ENCODE measurements at regions not wholly inside any gene's neighbourhood (a gene's known extent, or its start where the extent isn't known, plus 50 kb on each side); places are given as distances from the start of the nearest gene placed in this dataset.
"Not testable (repeated sequence)": the region's sequence is repeated elsewhere in the genome, so short reads cannot be mapped to it uniquely, and the experiment has no call there.

DNA sequence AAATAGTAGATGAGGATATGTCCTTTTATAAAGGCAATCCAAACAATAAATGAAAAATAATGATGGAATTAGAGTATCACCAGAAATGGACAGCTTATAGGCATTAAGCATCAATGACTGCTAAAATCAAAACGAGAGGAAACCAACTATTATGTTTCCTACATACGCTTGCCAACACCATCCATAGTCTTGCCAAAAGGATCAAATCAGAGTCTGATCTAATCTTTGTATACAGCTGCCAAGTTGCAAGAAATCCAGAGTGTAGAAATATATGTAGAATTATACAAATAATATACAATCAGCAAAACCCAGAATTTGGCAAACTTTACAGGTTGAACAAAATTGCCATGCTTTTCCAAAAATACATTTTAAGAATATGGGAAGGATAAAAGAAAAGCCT is 1661.6 kb downstream of the SLITRK1 start:
- Histone ChIP-seq H3K9ac (ENCODE audit: low read length in 2 of 2) (no peak overlapping the region), H3K4me3 (ENCODE audit: low read length in 2 of 2) (no peak overlapping the region), H3K36me3 (ENCODE audit: control insufficient read depth in 2 of 2, insufficient read depth in 2 of 2, low read length in 2 of 2) (no peaks in the 10 kb centered on the region), H3K4me1 (ENCODE audit: control insufficient read depth, insufficient read depth, low read length) (no peaks in the 10 kb centered on the region), H3K9me3 (ENCODE audit: control insufficient read depth in 2 of 2, low read length in 2 of 2) (peaks cover under 1 to 4% of the 10 kb centered on the region in 2 donors), H3K27me3 (ENCODE audit: control insufficient read depth in 1 of 2, insufficient read depth in 2 of 2, low read length in 2 of 2) (no peaks in the 10 kb centered on the region), H3K27ac (ENCODE audit: low read length) (no peak overlapping the region)

DNA sequence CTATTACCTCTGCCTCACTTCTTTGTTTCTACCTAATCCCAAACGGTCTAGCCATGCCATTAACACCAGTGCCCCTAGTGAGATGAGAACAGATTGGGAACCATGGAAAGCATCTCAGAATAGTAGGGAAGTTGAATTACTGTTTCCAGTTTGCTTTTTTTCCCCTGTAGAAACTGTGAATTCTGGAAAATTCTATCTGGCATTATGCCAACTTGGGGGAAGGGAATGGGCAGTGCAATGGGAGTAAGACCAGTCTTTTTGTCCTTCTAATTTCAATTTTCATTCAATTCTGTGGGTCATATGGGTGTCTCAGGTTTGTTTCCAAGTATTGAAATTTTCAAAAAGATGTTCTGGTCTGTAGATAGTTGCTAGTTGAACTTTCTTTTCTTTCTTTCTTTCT is 1666.1 kb downstream of the SLITRK1 start:
- H3K4me1 ChIP-seq (ENCODE audit: control insufficient read depth, insufficient read depth, low read length), result no peaks in the 10 kb centered on the region
- H3K36me3 ChIP-seq (ENCODE audit: control insufficient read depth in 2 of 2, insufficient read depth in 2 of 2, low read length in 2 of 2), result no peaks in the 10 kb centered on the region
- H3K9me3 ChIP-seq (ENCODE audit: control insufficient read depth in 2 of 2, low read length in 2 of 2), result peaks cover 7 to 8% of the 10 kb centered on the region in 2 donors
- H3K9ac ChIP-seq (ENCODE audit: low read length in 2 of 2), result no peak overlapping the region
- H3K27ac ChIP-seq (ENCODE audit: low read length), result no peak overlapping the region
- no peaks in the 10 kb centered on the region for H3K27me3 ChIP-seq (ENCODE audit: control insufficient read depth in 1 of 2, insufficient read depth in 2 of 2, low read length in 2 of 2)
- H3K4me3 ChIP-seq (ENCODE audit: low read length in 2 of 2), result no peak overlapping the region

DNA sequence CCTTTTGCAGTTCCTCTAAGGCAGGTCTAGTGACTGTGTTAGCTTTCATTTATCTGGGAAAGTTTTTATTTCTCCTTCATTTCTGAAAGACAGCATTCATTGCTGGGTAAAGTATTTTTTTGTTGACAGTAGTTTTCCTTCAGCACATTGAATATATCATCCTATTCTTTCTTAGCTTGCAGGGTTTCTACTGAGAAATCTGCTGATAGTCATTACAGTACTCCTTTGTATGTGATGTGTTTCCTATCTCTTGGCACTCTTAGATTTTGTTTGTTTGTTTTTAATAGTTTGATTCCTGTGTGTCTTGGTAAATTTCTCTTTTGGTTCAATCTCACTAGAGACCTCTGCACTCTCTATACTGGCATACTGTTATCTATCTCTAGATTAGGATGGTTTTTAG is 1667.9 kb downstream of the SLITRK1 start:
- no peak overlapping the region for H3K9ac ChIP-seq (ENCODE audit: low read length in 2 of 2)
- H3K36me3 ChIP-seq (ENCODE audit: control insufficient read depth in 2 of 2, insufficient read depth in 2 of 2, low read length in 2 of 2), result no peaks in the 10 kb centered on the region
- H3K4me1 ChIP-seq (ENCODE audit: control insufficient read depth, insufficient read depth, low read length), result no peaks in the 10 kb centered on the region
- H3K4me3 ChIP-seq (ENCODE audit: low read length in 2 of 2), result no peak overlapping the region
- peaks cover 7 to 8% of the 10 kb centered on the region in 2 donors for H3K9me3 ChIP-seq (ENCODE audit: control insufficient read depth in 2 of 2, low read length in 2 of 2)
- no peak overlapping the region for H3K27ac ChIP-seq (ENCODE audit: low read length)
- H3K27me3 ChIP-seq (ENCODE audit: control insufficient read depth in 1 of 2, insufficient read depth in 2 of 2, low read length in 2 of 2), result no peaks in the 10 kb centered on the region

DNA sequence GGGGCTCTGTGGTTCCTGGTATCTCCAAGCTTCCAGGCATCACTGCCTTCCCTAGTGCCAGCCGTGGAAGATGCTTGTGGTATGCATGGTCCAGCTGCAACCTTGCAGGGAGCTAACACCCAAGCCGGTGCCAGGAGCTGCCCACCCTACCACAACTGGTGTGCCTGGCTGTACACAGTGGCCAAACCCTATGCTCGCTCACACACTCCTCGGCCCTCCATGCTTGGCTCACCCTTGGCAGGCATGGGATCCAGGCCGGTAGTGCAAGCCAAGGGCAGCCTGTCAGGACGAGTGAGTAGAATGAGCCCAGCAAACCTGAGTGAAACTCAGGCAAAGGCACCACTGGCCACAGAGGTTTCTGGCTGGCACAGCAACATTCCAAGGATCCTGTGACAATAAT is 1676.0 kb downstream of the SLITRK1 start:
- no peak overlapping the region for H3K9ac ChIP-seq (ENCODE audit: low read length in 2 of 2)
- no peak overlapping the region for H3K27ac ChIP-seq (ENCODE audit: low read length)
- no peaks in the 10 kb centered on the region for H3K36me3 ChIP-seq (ENCODE audit: control insufficient read depth in 2 of 2, insufficient read depth in 2 of 2, low read length in 2 of 2)
- H3K27me3 ChIP-seq (ENCODE audit: control insufficient read depth in 1 of 2, insufficient read depth in 2 of 2, low read length in 2 of 2), result no peaks in the 10 kb centered on the region
- H3K9me3 ChIP-seq (ENCODE audit: control insufficient read depth in 2 of 2, low read length in 2 of 2), result no peaks in the 10 kb centered on the region
- no peaks in the 10 kb centered on the region for H3K4me1 ChIP-seq (ENCODE audit: control insufficient read depth, insufficient read depth, low read length)
- H3K4me3 ChIP-seq (ENCODE audit: low read length in 2 of 2), result no peak overlapping the region

DNA sequence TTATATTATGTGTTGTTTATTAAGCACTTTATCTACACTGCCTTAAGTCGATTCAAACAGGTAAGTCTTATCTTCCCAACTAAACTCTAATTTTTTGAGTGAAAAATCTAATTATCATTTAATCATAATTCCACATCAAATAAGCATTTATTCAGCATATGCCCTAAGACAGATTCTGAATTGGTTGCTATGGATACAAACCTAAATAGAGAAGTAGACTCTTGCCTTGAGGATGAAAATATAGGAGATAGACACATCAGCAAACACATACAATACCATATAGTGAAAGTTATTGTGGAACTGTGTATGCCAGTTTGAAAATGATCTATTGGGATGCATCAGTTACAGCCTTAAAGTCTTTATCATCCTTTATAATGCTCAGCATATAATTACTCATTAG is 1679.9 kb downstream of the SLITRK1 start:
- Histone ChIP-seq H3K27me3 (ENCODE audit: control insufficient read depth in 1 of 2, insufficient read depth in 2 of 2, low read length in 2 of 2) (no peaks in the 10 kb centered on the region), H3K9me3 (ENCODE audit: control insufficient read depth in 2 of 2, low read length in 2 of 2) (no peaks in the 10 kb centered on the region), H3K4me3 (ENCODE audit: low read length in 2 of 2) (no peak overlapping the region), H3K27ac (ENCODE audit: low read length) (no peak overlapping the region), H3K4me1 (ENCODE audit: control insufficient read depth, insufficient read depth, low read length) (no peaks in the 10 kb centered on the region), H3K36me3 (ENCODE audit: control insufficient read depth in 2 of 2, insufficient read depth in 2 of 2, low read length in 2 of 2) (no peaks in the 10 kb centered on the region), H3K9ac (ENCODE audit: low read length in 2 of 2) (no peak overlapping the region)

DNA sequence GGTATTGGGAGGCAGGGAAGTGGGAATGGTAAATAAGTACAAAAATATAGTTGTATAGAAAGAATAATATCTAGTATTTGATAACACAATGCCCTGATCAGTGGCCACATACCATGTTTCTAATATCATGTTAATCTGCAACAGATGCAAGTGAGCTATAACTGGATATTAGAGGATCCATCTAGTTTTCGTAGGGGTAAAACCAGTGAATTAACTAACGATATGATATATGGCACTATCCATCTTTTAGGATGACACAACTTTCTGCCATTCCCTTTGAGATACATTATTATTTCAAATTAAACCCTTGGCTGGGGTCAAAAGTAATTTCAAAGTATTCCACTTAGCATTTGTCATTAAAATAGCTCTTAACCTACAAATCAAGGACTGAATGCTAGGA is 1686.2 kb downstream of the SLITRK1 start:
- Histone ChIP-seq H3K4me3 (ENCODE audit: low read length in 2 of 2) (no peak overlapping the region), H3K36me3 (ENCODE audit: control insufficient read depth in 2 of 2, insufficient read depth in 2 of 2, low read length in 2 of 2) (no peaks in the 10 kb centered on the region), H3K9me3 (ENCODE audit: control insufficient read depth in 2 of 2, low read length in 2 of 2) (no peaks in the 10 kb centered on the region), H3K9ac (ENCODE audit: low read length in 2 of 2) (no peak overlapping the region), H3K27me3 (ENCODE audit: control insufficient read depth in 1 of 2, insufficient read depth in 2 of 2, low read length in 2 of 2) (no peaks in the 10 kb centered on the region), H3K4me1 (ENCODE audit: control insufficient read depth, insufficient read depth, low read length) (no peaks in the 10 kb centered on the region), H3K27ac (ENCODE audit: low read length) (no peak overlapping the region)

DNA sequence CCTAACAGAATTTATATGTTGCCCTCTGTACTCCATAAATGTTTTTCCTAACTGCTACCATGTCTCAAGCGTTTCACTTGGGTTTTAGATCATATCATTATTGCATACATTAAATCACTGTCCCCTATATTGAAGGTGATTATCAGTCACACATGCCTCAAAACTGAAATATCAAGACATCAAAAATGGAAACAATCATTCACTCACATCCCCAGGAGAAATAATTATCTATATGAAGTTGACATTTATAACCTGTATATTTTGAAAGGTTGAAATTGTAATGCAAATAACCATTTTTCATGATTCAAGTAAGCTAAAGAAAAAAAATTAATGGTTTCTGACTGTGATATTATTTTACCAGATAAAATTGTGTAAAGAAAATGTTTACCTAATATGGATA is 1695.0 kb downstream of the SLITRK1 start:
- Histone ChIP-seq H3K27me3 (ENCODE audit: control insufficient read depth in 1 of 2, insufficient read depth in 2 of 2, low read length in 2 of 2) (no peaks in the 10 kb centered on the region), H3K27ac (ENCODE audit: low read length) (no peak overlapping the region), H3K4me1 (ENCODE audit: control insufficient read depth, insufficient read depth, low read length) (no peaks in the 10 kb centered on the region), H3K4me3 (ENCODE audit: low read length in 2 of 2) (no peak overlapping the region), H3K9ac (ENCODE audit: low read length in 2 of 2) (no peak overlapping the region), H3K36me3 (ENCODE audit: control insufficient read depth in 2 of 2, insufficient read depth in 2 of 2, low read length in 2 of 2) (no peaks in the 10 kb centered on the region), H3K9me3 (ENCODE audit: control insufficient read depth in 2 of 2, low read length in 2 of 2) (no peaks in the 10 kb centered on the region)

DNA sequence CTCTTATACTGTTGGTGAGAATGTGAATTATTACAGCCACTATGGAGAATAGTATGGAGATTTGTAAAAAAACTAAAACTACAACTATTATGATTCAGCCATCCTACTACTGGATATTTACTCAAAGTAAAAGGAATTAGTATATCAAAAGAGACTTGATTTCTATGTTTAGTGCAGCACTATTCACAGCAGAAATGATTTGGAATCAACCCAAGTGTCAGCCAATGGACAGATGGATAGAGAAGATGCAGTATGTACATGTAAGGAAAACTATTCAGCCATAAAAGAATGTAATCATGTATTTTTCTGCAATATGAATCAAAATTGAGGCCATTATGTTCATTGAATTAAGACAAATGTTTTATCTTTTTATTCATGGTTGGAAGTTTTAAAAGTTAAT is 1705.5 kb downstream of the SLITRK1 start:
- no peaks in the 10 kb centered on the region for H3K27me3 ChIP-seq (ENCODE audit: control insufficient read depth in 1 of 2, insufficient read depth in 2 of 2, low read length in 2 of 2)
- H3K4me1 ChIP-seq (ENCODE audit: control insufficient read depth, insufficient read depth, low read length), result no peaks in the 10 kb centered on the region
- H3K9ac ChIP-seq (ENCODE audit: low read length in 2 of 2), result no peak overlapping the region
- H3K9me3 ChIP-seq (ENCODE audit: control insufficient read depth in 2 of 2, low read length in 2 of 2), result no peaks in the 10 kb centered on the region
- H3K36me3 ChIP-seq (ENCODE audit: control insufficient read depth in 2 of 2, insufficient read depth in 2 of 2, low read length in 2 of 2), result no peaks in the 10 kb centered on the region
- H3K27ac ChIP-seq (ENCODE audit: low read length), result no peak overlapping the region
- no peak overlapping the region for H3K4me3 ChIP-seq (ENCODE audit: low read length in 2 of 2)

DNA sequence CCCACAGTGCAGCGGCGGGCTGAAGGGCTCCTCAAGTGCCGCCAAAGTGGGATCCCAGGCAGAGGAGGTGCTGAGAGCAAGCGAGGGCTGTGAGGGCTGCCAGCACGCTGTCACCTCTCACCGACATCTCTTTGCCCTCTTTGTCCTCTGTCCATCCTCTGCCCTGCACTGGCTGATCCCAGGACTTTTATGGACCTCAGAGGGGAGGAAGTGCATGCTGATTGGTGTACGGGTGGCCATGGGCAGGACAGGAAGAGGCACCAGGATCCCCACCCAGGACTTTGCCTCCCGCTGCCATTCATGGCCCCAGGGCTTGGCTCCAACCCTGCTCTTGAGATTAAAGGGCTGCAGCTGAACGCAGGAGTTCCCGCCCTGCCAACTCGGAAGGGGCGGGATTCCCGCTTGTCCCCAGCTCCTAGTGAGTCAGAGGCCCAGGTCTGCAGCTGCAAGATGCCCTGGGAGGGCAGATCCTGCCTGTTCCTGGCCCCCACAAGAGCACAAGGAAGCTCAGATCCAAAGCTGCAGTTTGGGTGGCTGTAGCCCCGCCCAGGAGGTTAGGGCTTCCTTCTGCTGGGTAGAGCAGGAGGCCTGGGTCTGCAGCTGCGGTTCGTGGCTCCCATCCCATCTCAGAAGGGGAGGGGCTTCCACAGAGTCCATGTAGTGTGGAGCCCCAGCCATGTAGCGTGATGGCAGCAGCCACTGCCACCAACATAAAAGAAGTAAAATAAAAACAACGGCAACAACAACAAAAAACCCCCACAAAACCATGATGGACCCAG is 1716.7 kb downstream of the SLITRK1 start:
- Histone ChIP-seq H3K9me3 (ENCODE audit: control insufficient read depth in 2 of 2, low read length in 2 of 2) (no peaks in the 10 kb centered on the region), H3K4me1 (ENCODE audit: control insufficient read depth, insufficient read depth, low read length) (no peaks in the 10 kb centered on the region), H3K36me3 (ENCODE audit: control insufficient read depth in 2 of 2, insufficient read depth in 2 of 2, low read length in 2 of 2) (no peaks in the 10 kb centered on the region), H3K27me3 (ENCODE audit: control insufficient read depth in 1 of 2, insufficient read depth in 2 of 2, low read length in 2 of 2) (no peaks in the 10 kb centered on the region), H3K9ac (ENCODE audit: low read length in 2 of 2) (no peak overlapping the region), H3K4me3 (ENCODE audit: low read length in 2 of 2) (no peak overlapping the region), H3K27ac (ENCODE audit: low read length) (no peak overlapping the region)

DNA sequence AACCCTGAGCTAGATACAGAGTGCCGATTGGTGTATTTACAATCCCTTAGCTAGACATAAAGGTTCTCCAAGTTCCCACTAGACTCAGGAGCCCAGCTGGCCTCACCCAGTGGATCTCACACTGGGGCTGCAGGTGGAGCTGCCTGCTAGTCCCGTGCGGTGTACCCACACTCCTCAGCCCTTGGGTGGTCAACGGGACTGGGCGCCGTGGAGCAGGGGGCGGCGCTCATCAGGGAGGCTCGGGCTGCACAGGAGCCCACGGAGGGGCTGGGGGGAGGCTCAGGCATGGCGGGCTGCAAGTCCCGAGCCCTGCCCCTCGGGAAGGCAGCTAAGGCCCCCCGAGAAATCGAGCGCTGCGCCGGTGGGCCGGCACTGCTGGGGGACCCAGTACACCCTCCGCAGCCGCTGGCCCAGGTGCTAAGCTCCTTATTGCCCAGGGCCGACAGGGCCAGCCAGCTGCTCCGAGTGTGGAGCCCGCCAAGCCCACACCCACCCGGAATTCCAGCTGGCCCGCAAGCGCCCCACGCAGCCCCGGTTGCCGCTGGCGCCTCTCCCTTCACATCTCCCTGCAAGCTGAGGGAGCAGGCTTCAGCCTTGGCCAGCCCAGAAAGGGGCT is 1717.4 kb downstream of the SLITRK1 start:
- H3K4me3 ChIP-seq (ENCODE audit: low read length in 2 of 2); H3K27ac ChIP-seq (ENCODE audit: low read length); H3K4me1 ChIP-seq (ENCODE audit: control insufficient read depth, insufficient read depth, low read length); H3K36me3 ChIP-seq (ENCODE audit: control insufficient read depth in 2 of 2, insufficient read depth in 2 of 2, low read length in 2 of 2); H3K9me3 ChIP-seq (ENCODE audit: control insufficient read depth in 2 of 2, low read length in 2 of 2); H3K9ac ChIP-seq (ENCODE audit: low read length in 2 of 2); H3K27me3 ChIP-seq (ENCODE audit: control insufficient read depth in 1 of 2, insufficient read depth in 2 of 2, low read length in 2 of 2): not testable (repeated sequence)

DNA sequence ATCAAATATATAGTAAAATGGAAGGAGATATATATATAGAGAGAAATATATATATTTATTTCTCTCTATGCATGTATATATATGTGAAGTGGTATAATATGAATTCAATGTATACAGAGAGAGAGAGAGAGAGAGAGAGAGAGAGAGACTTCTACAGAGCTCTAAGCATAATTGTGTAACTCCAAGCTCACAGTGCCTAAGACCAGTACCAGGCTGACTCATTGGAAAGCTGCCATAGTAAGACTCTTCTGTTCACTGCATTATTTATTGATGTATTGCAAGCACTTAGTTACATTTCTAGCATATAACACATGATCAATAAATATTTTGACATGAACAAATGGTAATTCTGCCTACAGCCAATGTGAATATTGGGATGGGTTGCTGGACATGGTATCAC is 1734.7 kb downstream of the SLITRK1 start:
- H3K27me3 ChIP-seq (ENCODE audit: control insufficient read depth in 1 of 2, insufficient read depth in 2 of 2, low read length in 2 of 2), result no peaks in the 10 kb centered on the region
- no peaks in the 10 kb centered on the region for H3K4me1 ChIP-seq (ENCODE audit: control insufficient read depth, insufficient read depth, low read length)
- H3K9ac ChIP-seq (ENCODE audit: low read length in 2 of 2), result no peak overlapping the region
- H3K27ac ChIP-seq (ENCODE audit: low read length), result no peak overlapping the region
- H3K9me3 ChIP-seq (ENCODE audit: control insufficient read depth in 2 of 2, low read length in 2 of 2), result no peaks in the 10 kb centered on the region
- no peaks in the 10 kb centered on the region for H3K36me3 ChIP-seq (ENCODE audit: control insufficient read depth in 2 of 2, insufficient read depth in 2 of 2, low read length in 2 of 2)
- H3K4me3 ChIP-seq (ENCODE audit: low read length in 2 of 2), result no peak overlapping the region

Measured in stomach smooth muscle (tissue), 2 donors.